CD8-positive, alpha-beta memory T cell (primary cell): ENCODE measurements at regions not wholly inside any gene's neighbourhood (a gene's known extent, or its start where the extent isn't known, plus 50 kb on each side); places are given as distances from the start of the nearest gene placed in this dataset.
"Not testable (repeated sequence)": the region's sequence is repeated elsewhere in the genome, so short reads cannot be mapped to it uniquely, and the experiment has no call there.

Source experiments
- CTCF ChIA-PET: fragments of 350-600 bp; sonication (Branson Sonifier 250); formaldehyde crosslinking; loops from one replicate; lab custom pipeline; 2021; ENCODE audit warnings: antibody characterized with exemption; lab: Charles Lee
- POLR2A ChIA-PET: fragments of 350-600 bp; sonication (Branson Sonifier 250); formaldehyde crosslinking; loops from one replicate; lab custom pipeline; 2021; ENCODE audit warnings: antibody characterized with exemption; lab: Charles Lee
- DNase-seq, 5 donors: peaks; one replicate each; pipeline versions ENCODE4 v3.0.0 to v3.0.0-alpha.2; 2020 to 2022; ENCODE audit warnings: mixed read lengths in 1 of 5
- H3K27ac ChIP-seq: one replicate; pipeline ENCODE4 v1.7.0; 2013; ENCODE audit warnings: low read depth, mild to moderate bottlenecking, low read length, moderate library complexity
- H3K27me3 ChIP-seq: 2 replicates; pipeline ENCODE4 v1.7.0; 2013; ENCODE audit warnings: low read length, mild to moderate bottlenecking; ENCODE audit not compliant: insufficient read depth, poor library complexity, severe bottlenecking
- H3K36me3 ChIP-seq: 2 replicates; pipeline ENCODE4 v1.7.0; 2013; ENCODE audit warnings: mild to moderate bottlenecking, low read length, moderate library complexity; ENCODE audit not compliant: insufficient read depth
- H3K4me1 ChIP-seq: 2 replicates; pipeline ENCODE4 v1.7.0; 2013; ENCODE audit warnings: mild to moderate bottlenecking, low read length, moderate library complexity; ENCODE audit not compliant: insufficient read depth
- H3K4me3 ChIP-seq: 2 replicates; pipeline ENCODE4 v1.7.0; 2013; ENCODE audit warnings: mild to moderate bottlenecking, low read length
- H3K9me3 ChIP-seq: 2 replicates; pipeline ENCODE4 v1.7.0; 2013; ENCODE audit warnings: mild to moderate bottlenecking, low read length
- H3K27ac Mint-ChIP-seq, 8 donors: one replicate each; pipeline ENCODE4 v1.8.0; 2020 to 2021; ENCODE audit warnings: mixed read lengths in 8 of 8, mild to moderate bottlenecking in 6 of 8, inconsistent platforms in 3 of 8, moderate library complexity in 3 of 8
- H3K27me3 Mint-ChIP-seq, 2 donors: one replicate each; pipeline ENCODE4 v1.8.0; 2020 to 2021; ENCODE audit warnings: mixed read lengths in 2 of 2, mild to moderate bottlenecking in 1 of 2, moderate library complexity in 1 of 2
- H3K36me3 Mint-ChIP-seq, 3 donors: one replicate each; pipeline ENCODE4 v1.8.0; 2020 to 2021; ENCODE audit warnings: mixed read lengths in 3 of 3, inconsistent platforms in 1 of 3, mild to moderate bottlenecking in 1 of 3
- H3K4me1 Mint-ChIP-seq, 3 donors: one replicate each; pipeline ENCODE4 v1.8.0; 2020 to 2021; ENCODE audit warnings: mixed read lengths in 3 of 3, inconsistent platforms in 1 of 3, mild to moderate bottlenecking in 1 of 3
- H3K4me3 Mint-ChIP-seq, 7 donors: one replicate each; pipeline ENCODE4 v1.8.0; 2020 to 2021; ENCODE audit warnings: mixed read lengths in 7 of 7, mild to moderate bottlenecking in 6 of 7, moderate library complexity in 4 of 7, inconsistent platforms in 2 of 7
- H3K9me3 Mint-ChIP-seq, 5 donors: one replicate each; pipeline ENCODE4 v1.8.0; 2020 to 2022; ENCODE audit warnings: mixed read lengths in 5 of 5, mild to moderate bottlenecking in 3 of 5, moderate library complexity in 2 of 5, inconsistent platforms in 1 of 5

- H3K4me1 ChIP-seq = no peaks in the 10 kb centered on the region
- no peak overlapping the region for H3K4me3 Mint-ChIP-seq
- no peaks in the 10 kb centered on the region for H3K9me3 ChIP-seq
- H3K27ac ChIP-seq = no peak overlapping the region
- H3K36me3 ChIP-seq = no peaks in the 10 kb centered on the region
- H3K27ac Mint-ChIP-seq = no peak overlapping the region
- H3K4me3 ChIP-seq = no peak overlapping the region
- POLR2A ChIA-PET = no interaction called here
- no peaks in the 10 kb centered on the region for H3K36me3 Mint-ChIP-seq
- H3K27me3 Mint-ChIP-seq = peaks cover 2 to 11% of the 10 kb centered on the region in 2 donors
- DNase-seq = no peak
- peaks cover 0 to 9% (median 5%) of the 10 kb centered on the region in 5 donors for H3K9me3 Mint-ChIP-seq
- H3K4me1 Mint-ChIP-seq = no peaks in the 10 kb centered on the region
- no peaks in the 10 kb centered on the region for H3K27me3 ChIP-seq
- CTCF ChIA-PET = no interaction called here
These were observed 109.1 kb upstream of the SCAF8 start for GRCh38 chr6:154624038-154624599.

GRCh38 chr6:154624727-154625126 lies 108.5 kb upstream of the SCAF8 start:
- H3K4me1 Mint-ChIP-seq, H3K27ac Mint-ChIP-seq, H3K9me3 Mint-ChIP-seq, H3K4me3 Mint-ChIP-seq, DNase-seq, H3K27me3 ChIP-seq, POLR2A ChIA-PET, H3K4me3 ChIP-seq, H3K36me3 Mint-ChIP-seq, H3K4me1 ChIP-seq, H3K36me3 ChIP-seq, H3K9me3 ChIP-seq, CTCF ChIA-PET, H3K27ac ChIP-seq: not testable (repeated sequence)
- H3K27me3 Mint-ChIP-seq = peaks cover 2 to 10% of the 10 kb centered on the region in 2 donors

- Mint-ChIP-seq H3K4me3 (no peak overlapping the region), H3K36me3 (no peaks in the 10 kb centered on the region), H3K27me3 (peaks cover 2 to 13% of the 10 kb centered on the region in 2 donors), H3K9me3 (peaks cover 0 to 9% (median 5%) of the 10 kb centered on the region in 5 donors), H3K4me1 (no peaks in the 10 kb centered on the region), H3K27ac (no peak overlapping the region)
- Histone ChIP-seq H3K9me3 (no peaks in the 10 kb centered on the region), H3K27ac (no peak overlapping the region), H3K4me3 (no peak overlapping the region), H3K4me1 (no peaks in the 10 kb centered on the region), H3K36me3 (no peaks in the 10 kb centered on the region), H3K27me3 (no peaks in the 10 kb centered on the region)
- DNase-seq = no peak
- ChIA-PET CTCF (no interaction called here), POLR2A (no interaction called here)
These were observed 107.5 kb upstream of the SCAF8 start for GRCh38 chr6:154625721-154626120.

GRCh38 chr6:154629127-154629526 lies 104.1 kb upstream of the SCAF8 start:
- peaks cover 0 to 19% (median 10%) of the 10 kb centered on the region in 5 donors for H3K9me3 Mint-ChIP-seq
- Histone ChIP-seq H3K9me3 (no peaks in the 10 kb centered on the region), H3K27ac (no peak overlapping the region), H3K27me3 (no peaks in the 10 kb centered on the region), H3K4me1 (no peaks in the 10 kb centered on the region), H3K4me3 (no peak overlapping the region), H3K36me3 (no peaks in the 10 kb centered on the region)
- H3K36me3 Mint-ChIP-seq = peaks cover 0 to 3% (median 0%) of the 10 kb centered on the region in 3 donors
- ChIA-PET POLR2A (no interaction called here), CTCF (no interaction called here)
- H3K27ac Mint-ChIP-seq = no peak overlapping the region
- peaks cover 2 to 36% of the 10 kb centered on the region in 2 donors for H3K27me3 Mint-ChIP-seq
- H3K4me3 Mint-ChIP-seq = no peak overlapping the region
- H3K4me1 Mint-ChIP-seq = no peaks in the 10 kb centered on the region
- no peak for DNase-seq

DNA sequence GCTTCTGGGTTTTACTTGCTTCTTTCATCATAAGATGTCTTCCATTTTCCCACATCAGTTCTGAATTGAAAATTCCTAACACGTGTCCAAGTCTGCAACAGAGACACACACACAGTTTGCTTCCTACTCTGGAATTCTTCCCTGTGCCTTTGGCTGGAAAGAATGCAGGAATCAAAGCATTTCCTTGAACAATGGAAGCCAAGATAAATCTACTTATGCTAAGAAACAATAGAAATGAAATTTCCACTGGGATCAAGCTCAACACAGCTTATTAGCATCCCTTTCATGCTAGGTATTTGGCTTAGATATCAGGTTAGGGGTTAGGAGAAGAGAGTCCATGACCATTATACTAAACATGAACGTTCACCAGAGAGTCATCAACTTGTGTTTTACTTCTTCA lies 101.1 kb upstream of the SCAF8 start:
- Histone ChIP-seq H3K27ac (no peak overlapping the region), H3K9me3 (no peaks in the 10 kb centered on the region), H3K27me3 (no peaks in the 10 kb centered on the region), H3K4me1 (no peaks in the 10 kb centered on the region), H3K36me3 (no peaks in the 10 kb centered on the region), H3K4me3 (no peak overlapping the region)
- no peaks in the 10 kb centered on the region for H3K4me1 Mint-ChIP-seq
- H3K27me3 Mint-ChIP-seq = peaks cover 1 to 49% of the 10 kb centered on the region in 2 donors
- peaks cover 0 to 3% (median 0%) of the 10 kb centered on the region in 3 donors for H3K36me3 Mint-ChIP-seq
- H3K27ac Mint-ChIP-seq = no peak overlapping the region
- H3K9me3 Mint-ChIP-seq = peaks cover 0 to 15% (median 6%) of the 10 kb centered on the region in 5 donors
- CTCF ChIA-PET = no interaction called here
- H3K4me3 Mint-ChIP-seq = no peak overlapping the region
- POLR2A ChIA-PET = no interaction called here
- DNase-seq = no peak

DNA sequence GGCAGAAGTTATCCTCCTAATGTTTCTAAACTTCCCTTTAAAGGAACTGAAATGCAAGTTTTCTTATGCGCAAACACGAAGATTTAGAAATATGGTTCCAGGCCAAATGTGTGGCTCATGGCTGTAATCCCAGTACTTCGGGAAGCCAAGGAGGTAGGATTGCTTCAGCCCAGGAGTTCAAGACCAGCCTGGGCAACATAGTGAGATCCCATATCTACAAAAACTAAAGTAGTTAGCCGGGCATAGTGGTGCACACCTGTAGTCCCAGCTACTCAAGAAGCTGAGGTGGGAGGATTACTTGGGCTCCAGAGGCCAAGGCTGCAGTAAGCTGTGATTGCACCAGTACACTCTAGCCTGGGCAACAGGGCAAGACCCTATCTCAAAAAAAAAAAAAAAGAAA lies 95.8 kb upstream of the SCAF8 start:
- Histone ChIP-seq H3K36me3 (no peaks in the 10 kb centered on the region), H3K9me3 (no peaks in the 10 kb centered on the region), H3K4me1 (no peaks in the 10 kb centered on the region), H3K27me3 (no peaks in the 10 kb centered on the region), H3K27ac (no peak overlapping the region), H3K4me3 (no peak overlapping the region)
- Mint-ChIP-seq H3K9me3 (peaks cover 0 to 15% (median 7%) of the 10 kb centered on the region in 5 donors), H3K4me1 (no peaks in the 10 kb centered on the region), H3K4me3 (no peak overlapping the region), H3K27me3 (peaks cover 1 to 32% of the 10 kb centered on the region in 2 donors), H3K27ac (no peak overlapping the region), H3K36me3 (peaks cover 0 to 3% (median 0%) of the 10 kb centered on the region in 3 donors)
- ChIA-PET POLR2A (no interaction called here), CTCF (no interaction called here)
- DNase-seq = no peak

- no peaks in the 10 kb centered on the region for H3K36me3 ChIP-seq
- ChIA-PET POLR2A (no interaction called here), CTCF (no interaction called here)
These were observed 94.8 kb upstream of the SCAF8 start for GRCh38 chr6:154638369-154638768.

DNA sequence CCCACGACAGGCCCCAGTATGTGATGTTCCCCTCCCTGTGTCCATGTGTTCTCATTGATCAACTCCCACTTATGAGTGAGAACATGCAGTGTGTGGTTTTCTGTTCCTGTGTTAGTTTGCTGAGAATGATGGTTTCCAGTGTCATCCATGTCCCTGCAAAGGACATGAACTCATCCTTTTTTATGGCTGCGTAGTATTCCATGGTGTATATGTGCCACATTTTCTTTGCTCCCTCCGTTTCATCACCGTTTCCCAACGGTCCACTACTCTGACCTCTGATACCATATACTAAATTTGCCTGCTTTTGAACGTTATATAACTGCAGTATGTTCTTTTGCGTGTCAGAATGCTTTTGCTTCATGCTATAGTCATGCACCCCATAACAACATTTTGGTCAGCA lies 94.0 kb upstream of the SCAF8 start:
- H3K4me1 Mint-ChIP-seq, CTCF ChIA-PET, H3K9me3 ChIP-seq, H3K27ac Mint-ChIP-seq, H3K9me3 Mint-ChIP-seq, POLR2A ChIA-PET, H3K4me3 ChIP-seq, H3K4me3 Mint-ChIP-seq, H3K4me1 ChIP-seq, DNase-seq, H3K36me3 Mint-ChIP-seq, H3K36me3 ChIP-seq, H3K27me3 ChIP-seq, H3K27ac ChIP-seq: not testable (repeated sequence)
- H3K27me3 Mint-ChIP-seq = peaks cover 11 to 24% of the 10 kb centered on the region in 2 donors

More at GRCh38 chr6:154638369-154638768, 94.8 kb upstream of the SCAF8 start:
- peaks cover 0 to 3% (median 0%) of the 10 kb centered on the region in 3 donors for H3K36me3 Mint-ChIP-seq
- Histone ChIP-seq H3K9me3 (no peaks in the 10 kb centered on the region), H3K4me1 (no peaks in the 10 kb centered on the region), H3K27ac (no peak overlapping the region), H3K27me3 (no peaks in the 10 kb centered on the region), H3K4me3 (no peak overlapping the region)
- no peak overlapping the region for H3K4me3 Mint-ChIP-seq
- H3K4me1 Mint-ChIP-seq = no peaks in the 10 kb centered on the region
- no peak for DNase-seq
- peaks cover 0 to 12% (median 6%) of the 10 kb centered on the region in 5 donors for H3K9me3 Mint-ChIP-seq
- H3K27ac Mint-ChIP-seq = no peak overlapping the region
- peaks cover 8 to 32% of the 10 kb centered on the region in 2 donors for H3K27me3 Mint-ChIP-seq
